CD14-positive monocyte (primary cell): ENCODE measurements at regions not wholly inside any gene's neighbourhood (a gene's known extent, or its start where the extent isn't known, plus 50 kb on each side); places are given as distances from the start of the nearest gene placed in this dataset.
"Not testable (repeated sequence)": the region's sequence is repeated elsewhere in the genome, so short reads cannot be mapped to it uniquely, and the experiment has no call there.

Experiments
- DNase-seq, 3 donors: peaks; one replicate each; pipeline ENCODE4 v3.0.0-alpha.2; 2011 to 2022
- H2AFZ ChIP-seq: 2 replicates; pipeline ENCODE4 v1.6.0; 2012; ENCODE audit warnings: mild to moderate bottlenecking, low read depth, low read length, inconsistent platforms; ENCODE audit not compliant: insufficient read depth, poor library complexity, severe bottlenecking
- H3K27ac ChIP-seq, 2 donors: 1 replicate in 1 of 2; 2 replicates in 1 of 2; pipeline ENCODE4 v1.5.1; 2012 to 2013; ENCODE audit warnings: low read length in 2 of 2, control low read depth in 1 of 2, inconsistent platforms in 1 of 2, low read depth in 1 of 2, mild to moderate bottlenecking in 1 of 2
- H3K27me3 ChIP-seq, 2 donors: one replicate each; pipeline versions ENCODE4 v1.6.0 to v1.6.1; 2011 to 2013; ENCODE audit warnings: low read length in 2 of 2; ENCODE audit not compliant: control insufficient read depth in 2 of 2, insufficient read depth in 2 of 2
- H3K36me3 ChIP-seq, 2 donors: replicated peaks in 1 of 2; 1 replicate in 1 of 2; 2 replicates in 1 of 2; pipeline versions ENCODE4 v1.5.1 to v1.6.1; 2012 to 2013; ENCODE audit warnings: low read length in 2 of 2, control low read depth in 1 of 2, inconsistent platforms in 1 of 2, mild to moderate bottlenecking in 1 of 2; ENCODE audit not compliant: insufficient read depth in 2 of 2, control insufficient read depth in 1 of 2
- H3K4me1 ChIP-seq, 2 donors: 1 replicate in 1 of 2; 2 replicates in 1 of 2; pipeline versions ENCODE4 v1.5.1 to v1.6.1; 2012 to 2013; ENCODE audit warnings: low read length in 2 of 2, control low read depth in 1 of 2, inconsistent platforms in 1 of 2, mild to moderate bottlenecking in 1 of 2, moderate library complexity in 1 of 2; ENCODE audit not compliant: insufficient read depth in 2 of 2, control insufficient read depth in 1 of 2
- H3K4me2 ChIP-seq: replicated peaks from 2 replicates; pipeline ENCODE3; 2012; ENCODE audit warnings: low read length, moderate library complexity, mild to moderate bottlenecking; ENCODE audit not compliant: poor library complexity, severe bottlenecking; ENCODE audit errors: extremely low read depth
- H3K4me3 ChIP-seq, 3 experiments: fragments of 200-600 bp in 1 of 3; sonication (generic) in 1 of 3; replicated peaks in 1 of 3; 1 replicate in 2 of 3; 2 replicates in 1 of 3; pipeline ENCODE4 v1.5.1; 2011 to 2013; ENCODE audit warnings: low read length in 3 of 3, mild to moderate bottlenecking in 3 of 3, control low read depth in 2 of 3, low read depth in 2 of 3, inconsistent platforms in 1 of 3, moderate library complexity in 1 of 3
- H3K79me2 ChIP-seq: 2 replicates; pipeline ENCODE4 v1.6.0; 2012; ENCODE audit warnings: mild to moderate bottlenecking, control low read depth, inconsistent platforms, low read length, moderate library complexity; ENCODE audit not compliant: insufficient read depth
- H3K9ac ChIP-seq: 2 replicates; pipeline ENCODE4 v1.6.0; 2017; ENCODE audit warnings: low read length, mild to moderate bottlenecking; ENCODE audit not compliant: insufficient read depth, poor library complexity, severe bottlenecking
- H3K9me3 ChIP-seq, 2 donors: replicated peaks in 1 of 2; 1 replicate in 1 of 2; 2 replicates in 1 of 2; pipeline versions ENCODE4 v1.5.1 to v1.6.1; 2012 to 2013; ENCODE audit warnings: low read length in 2 of 2, control low read depth in 1 of 2; ENCODE audit not compliant: control insufficient read depth in 1 of 2, insufficient read depth in 1 of 2
- H4K20me1 ChIP-seq: 2 replicates; pipeline ENCODE4 v1.6.0; 2012; ENCODE audit warnings: mild to moderate bottlenecking, low read length, control low read depth, moderate library complexity; ENCODE audit not compliant: insufficient read depth
- H3K27ac Mint-ChIP-seq, 7 donors: one replicate each; pipeline ENCODE4 v1.8.0; 2020; ENCODE audit warnings: mild to moderate bottlenecking in 7 of 7, mixed read lengths in 7 of 7, moderate library complexity in 6 of 7, inconsistent platforms in 2 of 7
- H3K27me3 Mint-ChIP-seq, 3 donors: one replicate each; pipeline ENCODE4 v1.8.0; 2021 to 2022; ENCODE audit warnings: low read depth in 3 of 3, mild to moderate bottlenecking in 3 of 3, mixed read lengths in 3 of 3, moderate library complexity in 3 of 3, inconsistent platforms in 1 of 3
- H3K36me3 Mint-ChIP-seq, 2 donors: one replicate each; pipeline ENCODE4 v1.8.0; 2020; ENCODE audit warnings: mixed read lengths in 2 of 2, inconsistent platforms in 1 of 2, mild to moderate bottlenecking in 1 of 2
- H3K4me1 Mint-ChIP-seq: one replicate; pipeline ENCODE4 v1.8.0; 2020; ENCODE audit warnings: mild to moderate bottlenecking, mixed read lengths
- H3K4me3 Mint-ChIP-seq, 2 donors: one replicate each; pipeline ENCODE4 v1.8.0; 2020; ENCODE audit warnings: mild to moderate bottlenecking in 2 of 2, mixed read lengths in 2 of 2, moderate library complexity in 1 of 2
- H3K9me3 Mint-ChIP-seq, 7 donors: one replicate each; pipeline ENCODE4 v1.8.0; 2020 to 2022; ENCODE audit warnings: mixed read lengths in 7 of 7, mild to moderate bottlenecking in 6 of 7, moderate library complexity in 6 of 7, inconsistent platforms in 2 of 7
- CTCF ChIP-seq: fragments of 200-600 bp; IDR thresholded peaks from one replicate; pipeline ENCODE4 v1.8.0; 2022; ENCODE audit warnings: antibody characterized with exemption, mild to moderate bottlenecking
- WGBS: methylation state at CpG from one replicate; pipeline ENCODE4 v1.1.5; 2013; ENCODE audit warnings: missing lambda C conversion rate; ENCODE audit not compliant: insufficient coverage; 5-methylcytosine and 5-hydroxymethylcytosine counted together
- intact Hi-C, 2 donors: fragments of 100-400 bp; cut with micrococcal nuclease; formaldehyde crosslinking; loops; one replicate each; pipeline versions ENCODE4 v1.15.0 to v1.15.1; 2023

GRCh38 chr6:104449918-104450317 lies 409.8 kb downstream of the HACE1 start:
- Histone ChIP-seq H4K20me1 (no peaks in the 10 kb centered on the region), H3K9ac (no peak overlapping the region), H2AFZ (no peak overlapping the region), H3K9me3 (peaks cover 0 to 9% of the 10 kb centered on the region in 2 donors), H3K79me2 (no peaks in the 10 kb centered on the region), H3K27ac (no peak overlapping the region), H3K4me3 (no peak overlapping the region), H3K36me3 (no peaks in the 10 kb centered on the region), H3K4me2 (no peak overlapping the region), H3K4me1 (no peaks in the 10 kb centered on the region), H3K27me3 (no peaks in the 10 kb centered on the region)
- WGBS, result 60% methylated on average over 1 of the region's 1 CpG
- no peaks in the 10 kb centered on the region for H3K4me1 Mint-ChIP-seq
- no peak overlapping the region for H3K4me3 Mint-ChIP-seq
- H3K27ac Mint-ChIP-seq, result no peak overlapping the region
- no peak for DNase-seq
- intact Hi-C loops, result no loop called here
- H3K36me3 Mint-ChIP-seq, result no peaks in the 10 kb centered on the region
- no peak for TF ChIP-seq CTCF
- H3K9me3 Mint-ChIP-seq, result peaks cover 0 to 15% (median 4%) of the 10 kb centered on the region in 7 donors
- H3K27me3 Mint-ChIP-seq, result no peaks in the 10 kb centered on the region

GRCh38 chr6:104446101-104447080 lies 413.3 kb downstream of the HACE1 start:
- H3K4me1 ChIP-seq, H3K9me3 ChIP-seq, H3K79me2 ChIP-seq, H2AFZ ChIP-seq, H3K4me1 Mint-ChIP-seq, H3K27ac Mint-ChIP-seq, H3K27ac ChIP-seq, H3K36me3 ChIP-seq, intact Hi-C loops, DNase-seq, H4K20me1 ChIP-seq, H3K4me2 ChIP-seq, H3K4me3 Mint-ChIP-seq, H3K27me3 Mint-ChIP-seq, H3K36me3 Mint-ChIP-seq, H3K27me3 ChIP-seq, H3K9ac ChIP-seq, H3K4me3 ChIP-seq: not testable (repeated sequence)
- WGBS, result 95% methylated on average over 28 of the region's 45 CpGs
- H3K9me3 Mint-ChIP-seq, result peaks cover 0 to 11% (median 4%) of the 10 kb centered on the region in 7 donors
